Stomach (tissue), 8 donors: ENCODE measurements at regions not wholly inside any gene's neighbourhood (a gene's known extent, or its start where the extent isn't known, plus 50 kb on each side); places are given as distances from the start of the nearest gene placed in this dataset.

Experiments
- DNase-seq, 2 donors: peaks; one replicate each; pipeline versions ENCODE4 v3.0.0 to v3.0.0-alpha.2; 2013 to 2019
- H3K27ac ChIP-seq, 5 donors: fragments of 200-600 bp in 4 of 5; sonication (generic) in 4 of 5; one replicate each; pipeline ENCODE4 v1.5.1; 2013 to 2019; ENCODE audit warnings: mild to moderate bottlenecking in 1 of 5, moderate library complexity in 1 of 5
- H3K27me3 ChIP-seq, 3 donors: fragments of 200-600 bp; sonication (generic); one replicate each; pipeline ENCODE4 v1.5.1; 2017 to 2019; ENCODE audit warnings: mixed run types in 1 of 3
- H3K36me3 ChIP-seq, 4 donors: fragments of 200-600 bp; sonication (generic); 1 replicate in 3 of 4; 2 replicates in 1 of 4; pipeline ENCODE4 v1.5.1; 2016 to 2019
- H3K4me1 ChIP-seq, 4 donors: fragments of 200-600 bp; sonication (generic); one replicate each; pipeline ENCODE4 v1.5.1; 2016 to 2019
- H3K4me3 ChIP-seq, 4 donors: fragments of 200-600 bp; sonication (generic) in 3 of 4; one replicate each; pipeline ENCODE4 v1.5.1; 2016 to 2019; ENCODE audit warnings: mild to moderate bottlenecking in 1 of 4
- H3K9me3 ChIP-seq, 4 donors: fragments of 200-600 bp; sonication (generic); one replicate each; pipeline ENCODE4 v1.5.1; 2016 to 2019
- EP300 ChIP-seq: sonication (generic); formaldehyde crosslinking; IDR thresholded peaks from one replicate; pipeline ENCODE4 v1.6.1; 2017; ENCODE audit warnings: antibody characterized with exemption
- POLR2A ChIP-seq, 4 donors: fragments of 450-650 bp; IDR thresholded peaks; one replicate each; pipeline ENCODE4 v1.6.1; 2016; ENCODE audit warnings: antibody characterized with exemption in 4 of 4, control low read depth in 2 of 4, mild to moderate bottlenecking in 1 of 4, moderate library complexity in 1 of 4
- POLR2AphosphoS5 ChIP-seq, 3 donors: sonication (generic); formaldehyde crosslinking; IDR thresholded peaks; one replicate each; pipeline ENCODE4 v1.6.1; 2016; ENCODE audit warnings: antibody characterized with exemption in 3 of 3
- WGBS, 5 donors: extraction: QIAGEN DNeasy Blood & Tissue Kit in 3 of 5; methylation state at CpG; one replicate each; pipeline versions ENCODE4 v1.1.5 to v1.1.7; 2013 to 2018; 5-methylcytosine and 5-hydroxymethylcytosine counted together
- intact Hi-C: fragments of 100-400 bp; cut with DNase I; formaldehyde crosslinking; loops from one replicate; pipeline ENCODE4 v1.15.1; 2023; ENCODE audit warnings: low total_unique reads
- TF ChIP-seq, protein P1 (sequence below), 7 experiments: fragments of 450-650 bp in 4 of 7; fragments of 200-600 bp in 3 of 7; sonication (generic) in 3 of 7; IDR thresholded peaks; one replicate each; pipeline ENCODE4 v1.5.1; 2016 to 2019; ENCODE audit warnings: antibody characterized with exemption in 7 of 7, control low read depth in 2 of 7, mild to moderate bottlenecking in 1 of 7
- donor health status: healthy with polysubstance abuse.
- donor health status: Bipolar disorder and iron deficiency.
- donor health status: healthy.

- 86 to 95% (median 90%) methylated on average over 5 of the region's 5 CpGs for WGBS, 5 donors
- no peaks in the 10 kb centered on the region for H3K27me3 ChIP-seq
- no peak for TF ChIP-seq POLR2AphosphoS5 (IDR thresholded peaks at IDR 0.05)
- no peak for TF ChIP-seq POLR2A (IDR thresholded peaks at IDR 0.05)
- TF ChIP-seq, protein P1, sequence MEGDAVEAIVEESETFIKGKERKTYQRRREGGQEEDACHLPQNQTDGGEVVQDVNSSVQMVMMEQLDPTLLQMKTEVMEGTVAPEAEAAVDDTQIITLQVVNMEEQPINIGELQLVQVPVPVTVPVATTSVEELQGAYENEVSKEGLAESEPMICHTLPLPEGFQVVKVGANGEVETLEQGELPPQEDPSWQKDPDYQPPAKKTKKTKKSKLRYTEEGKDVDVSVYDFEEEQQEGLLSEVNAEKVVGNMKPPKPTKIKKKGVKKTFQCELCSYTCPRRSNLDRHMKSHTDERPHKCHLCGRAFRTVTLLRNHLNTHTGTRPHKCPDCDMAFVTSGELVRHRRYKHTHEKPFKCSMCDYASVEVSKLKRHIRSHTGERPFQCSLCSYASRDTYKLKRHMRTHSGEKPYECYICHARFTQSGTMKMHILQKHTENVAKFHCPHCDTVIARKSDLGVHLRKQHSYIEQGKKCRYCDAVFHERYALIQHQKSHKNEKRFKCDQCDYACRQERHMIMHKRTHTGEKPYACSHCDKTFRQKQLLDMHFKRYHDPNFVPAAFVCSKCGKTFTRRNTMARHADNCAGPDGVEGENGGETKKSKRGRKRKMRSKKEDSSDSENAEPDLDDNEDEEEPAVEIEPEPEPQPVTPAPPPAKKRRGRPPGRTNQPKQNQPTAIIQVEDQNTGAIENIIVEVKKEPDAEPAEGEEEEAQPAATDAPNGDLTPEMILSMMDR (IDR thresholded peaks at IDR 0.05): no peak
- no peak for TF ChIP-seq EP300
- no peak for DNase-seq
- no peak overlapping the region for H3K27ac ChIP-seq
- no peaks in the 10 kb centered on the region for H3K4me1 ChIP-seq
- H3K4me3 ChIP-seq: no peak overlapping the region
- peaks cover 0 to 62% (median 41%) of the 10 kb centered on the region in 4 donors for H3K9me3 ChIP-seq
- intact Hi-C loops: no loop called here
- H3K36me3 ChIP-seq: no peaks in the 10 kb centered on the region
These were observed 1219.0 kb upstream of the EYS start for GRCh38 chr6:66926060-66926459.

DNA sequence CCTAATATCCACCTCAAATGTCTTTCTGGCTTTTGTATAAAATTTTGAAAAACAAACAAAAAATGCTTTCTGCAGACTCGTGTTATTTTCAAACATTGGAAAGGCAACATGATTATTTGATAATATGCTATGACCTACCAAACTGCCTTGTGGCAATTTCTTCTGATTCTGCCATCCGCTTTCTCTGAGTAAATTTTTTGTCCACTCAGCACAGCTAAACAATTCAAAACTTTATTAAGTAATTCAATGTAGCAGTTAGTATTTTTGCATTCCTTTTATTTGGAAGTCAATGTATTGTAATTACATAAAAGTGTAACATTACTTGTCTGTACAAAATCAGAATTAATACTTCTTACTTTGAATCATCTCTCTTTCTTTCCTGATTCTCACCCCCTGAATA, 1206.6 kb upstream of the EYS start:
- no peaks in the 10 kb centered on the region for H3K27me3 ChIP-seq
- no peaks in the 10 kb centered on the region for H3K9me3 ChIP-seq
- intact Hi-C loops: no loop called here
- 69 to 75% (median 70%) methylated on average over 2 of the region's 2 CpGs for WGBS, 5 donors
- TF ChIP-seq, protein P1 (IDR thresholded peaks at IDR 0.05): no peak
- no peak for TF ChIP-seq POLR2A (IDR thresholded peaks at IDR 0.05)
- TF ChIP-seq POLR2AphosphoS5 (IDR thresholded peaks at IDR 0.05): no peak
- TF ChIP-seq EP300: no peak
- H3K27ac ChIP-seq: no peak overlapping the region
- H3K4me3 ChIP-seq: no peak overlapping the region
- no peaks in the 10 kb centered on the region for H3K4me1 ChIP-seq
- no peaks in the 10 kb centered on the region for H3K36me3 ChIP-seq
- DNase-seq: no peak

- Histone ChIP-seq H3K27ac (no peak overlapping the region), H3K27me3 (no peaks in the 10 kb centered on the region), H3K36me3 (no peaks in the 10 kb centered on the region), H3K9me3 (peaks cover 0 to 3% (median 3%) of the 10 kb centered on the region in 4 donors), H3K4me3 (no peak overlapping the region), H3K4me1 (no peaks in the 10 kb centered on the region)
- intact Hi-C loops: no loop called here
- no peak for TF ChIP-seq POLR2AphosphoS5 (IDR thresholded peaks at IDR 0.05)
- no peak for TF ChIP-seq POLR2A (IDR thresholded peaks at IDR 0.05)
- TF ChIP-seq, protein P1 (IDR thresholded peaks at IDR 0.05): no peak
- no peak for TF ChIP-seq EP300
- 35 to 56% (median 45%) methylated on average over 4 of the region's 4 CpGs for WGBS, 5 donors
- no peak for DNase-seq
These were observed 1195.4 kb upstream of the EYS start for GRCh38 chr6:66902457-66902856.

GRCh38 chr6:66900133-66901083, 1193.4 kb upstream of the EYS start:
- Histone ChIP-seq H3K9me3 (peaks cover 0 to 14% (median 10%) of the 10 kb centered on the region in 4 donors), H3K4me3 (no peak overlapping the region), H3K36me3 (no peaks in the 10 kb centered on the region), H3K27ac (no peak overlapping the region), H3K27me3 (no peaks in the 10 kb centered on the region), H3K4me1 (no peaks in the 10 kb centered on the region)
- no peak for TF ChIP-seq POLR2AphosphoS5 (IDR thresholded peaks at IDR 0.05)
- TF ChIP-seq EP300: no peak
- TF ChIP-seq, protein P1 (IDR thresholded peaks at IDR 0.05): no peak
- TF ChIP-seq POLR2A (IDR thresholded peaks at IDR 0.05): no peak
- 56 to 73% (median 69%) methylated on average over 8 of the region's 8 CpGs for WGBS, 5 donors
- intact Hi-C loops: no loop called here
- no peak for DNase-seq
